ENCODE measurements at regions not wholly inside any gene's neighbourhood (a gene's known extent, or its start where the extent isn't known, plus 50 kb on each side); places are given as distances from the start of the nearest gene placed in this dataset.

DNA sequence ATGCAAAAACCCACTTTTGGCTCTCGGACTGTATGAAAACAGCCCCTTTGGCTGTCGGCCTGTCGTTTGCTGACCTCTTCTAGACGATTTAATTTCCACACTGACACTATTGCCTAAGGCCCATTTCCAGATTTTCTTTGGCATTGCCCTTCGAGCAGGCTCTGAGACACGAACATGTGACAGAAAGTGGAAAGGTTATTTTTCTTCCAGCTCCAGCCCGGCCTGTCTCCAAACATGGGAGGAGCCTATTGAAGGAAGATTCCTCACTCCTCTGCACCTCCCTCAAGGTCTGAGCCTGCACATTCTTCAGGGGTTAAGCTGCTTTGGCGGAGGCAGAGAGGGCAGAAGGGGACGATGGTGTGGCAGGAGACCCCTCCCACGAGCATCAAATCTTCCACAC lies 85.9 kb upstream of the FOXF1 start:
- CTCF ChIA-PET: no interaction called here
- intact Hi-C loops (cut with micrococcal nuclease; ENCODE audit: unreplicated experiment): no loop called here
- FAIRE-seq: no peak
- TF ChIP-seq SIN3A (IDR thresholded peaks at IDR 0.05; ENCODE audit: low read depth, low read length) (no peak), POLR2A (IDR thresholded peaks at IDR 0.05; ENCODE audit: low read depth, low read length) (no peak), NFYA (IDR thresholded peaks at IDR 0.05; ENCODE audit: borderline replicate concordance, low read depth, low read length) (no peak), CHD2 (IDR thresholded peaks at IDR 0.05; ENCODE audit: borderline replicate concordance, low read depth, low read length) (no peak), TARDBP (IDR thresholded peaks at IDR 0.05; ENCODE audit: borderline replicate concordance) (no peak), BCL3 (IDR thresholded peaks at IDR 0.05; ENCODE audit: borderline replicate concordance, insufficient read depth, low read depth, low read length, poor library complexity, severe bottlenecking) (no peak), BRCA1 (IDR thresholded peaks at IDR 0.05; ENCODE audit: low read depth, low read length) (no peak), ZNF592 (IDR thresholded peaks at IDR 0.05) (no peak), NR2C1 (IDR thresholded peaks at IDR 0.05) (no peak), RUNX3 (IDR thresholded peaks at IDR 0.05; ENCODE audit: low read length) (no peak), EZH2 (IDR thresholded peaks at IDR 0.05; ENCODE audit: borderline replicate concordance, control insufficient read depth, low read depth, low read length) (no peak), PAX8 (IDR thresholded peaks at IDR 0.05) (no peak), STAT3 (IDR thresholded peaks at IDR 0.05; ENCODE audit: low read depth, low read length) (no peak), RCOR1 (conservative IDR thresholded peaks at IDR 0.05; ENCODE audit: low read depth, low read length) (no peak), ZNF274 (IDR thresholded peaks at IDR 0.05; ENCODE audit: insufficient read depth, insufficient read length) (no peak)
- TF ChIP-seq, protein P1, sequence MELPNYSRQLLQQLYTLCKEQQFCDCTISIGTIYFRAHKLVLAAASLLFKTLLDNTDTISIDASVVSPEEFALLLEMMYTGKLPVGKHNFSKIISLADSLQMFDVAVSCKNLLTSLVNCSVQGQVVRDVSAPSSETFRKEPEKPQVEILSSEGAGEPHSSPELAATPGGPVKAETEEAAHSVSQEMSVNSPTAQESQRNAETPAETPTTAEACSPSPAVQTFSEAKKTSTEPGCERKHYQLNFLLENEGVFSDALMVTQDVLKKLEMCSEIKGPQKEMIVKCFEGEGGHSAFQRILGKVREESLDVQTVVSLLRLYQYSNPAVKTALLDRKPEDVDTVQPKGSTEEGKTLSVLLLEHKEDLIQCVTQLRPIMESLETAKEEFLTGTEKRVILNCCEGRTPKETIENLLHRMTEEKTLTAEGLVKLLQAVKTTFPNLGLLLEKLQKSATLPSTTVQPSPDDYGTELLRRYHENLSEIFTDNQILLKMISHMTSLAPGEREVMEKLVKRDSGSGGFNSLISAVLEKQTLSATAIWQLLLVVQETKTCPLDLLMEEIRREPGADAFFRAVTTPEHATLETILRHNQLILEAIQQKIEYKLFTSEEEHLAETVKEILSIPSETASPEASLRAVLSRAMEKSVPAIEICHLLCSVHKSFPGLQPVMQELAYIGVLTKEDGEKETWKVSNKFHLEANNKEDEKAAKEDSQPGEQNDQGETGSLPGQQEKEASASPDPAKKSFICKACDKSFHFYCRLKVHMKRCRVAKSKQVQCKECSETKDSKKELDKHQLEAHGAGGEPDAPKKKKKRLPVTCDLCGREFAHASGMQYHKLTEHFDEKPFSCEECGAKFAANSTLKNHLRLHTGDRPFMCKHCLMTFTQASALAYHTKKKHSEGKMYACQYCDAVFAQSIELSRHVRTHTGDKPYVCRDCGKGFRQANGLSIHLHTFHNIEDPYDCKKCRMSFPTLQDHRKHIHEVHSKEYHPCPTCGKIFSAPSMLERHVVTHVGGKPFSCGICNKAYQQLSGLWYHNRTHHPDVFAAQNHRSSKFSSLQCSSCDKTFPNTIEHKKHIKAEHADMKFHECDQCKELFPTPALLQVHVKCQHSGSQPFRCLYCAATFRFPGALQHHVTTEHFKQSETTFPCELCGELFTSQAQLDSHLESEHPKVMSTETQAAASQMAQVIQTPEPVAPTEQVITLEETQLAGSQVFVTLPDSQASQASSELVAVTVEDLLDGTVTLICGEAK (IDR thresholded peaks at IDR 0.05; ENCODE audit: borderline replicate concordance): no peak

More for the DNA sequence above, 85.9 kb upstream of the FOXF1 start:
- Histone ChIP-seq H2AFZ (ENCODE audit: control insufficient read depth, low read depth, low read length) (no peak overlapping the region), H3K4me1 (ENCODE audit: control insufficient read depth, insufficient read depth, low read length) (no peaks in the 10 kb centered on the region), H4K20me1 (ENCODE audit: control insufficient read depth, insufficient read depth) (no peaks in the 10 kb centered on the region), H3K79me2 (ENCODE audit: control insufficient read depth, insufficient read depth, low read length) (no peaks in the 10 kb centered on the region), H3K4me3 (no peak overlapping the region), H3K4me2 (ENCODE audit: control insufficient read depth, insufficient read depth) (no peak overlapping the region), H3K9ac (ENCODE audit: control insufficient read depth, insufficient read depth, low read length) (no peak overlapping the region), H3K36me3 (ENCODE audit: control insufficient read depth in 2 of 2, insufficient read depth in 2 of 2, low read length in 1 of 2) (no peaks in the 10 kb centered on the region), H3K27me3 (replicated peaks in 1 of 2; ENCODE audit: control insufficient read depth in 2 of 2, insufficient read depth in 2 of 2, low read length in 1 of 2) (no peaks in the 10 kb centered on the region; a peak in 1 of 4 replicates), H3K9me3 (replicated peaks; ENCODE audit: control insufficient read depth, insufficient read depth, low read length) (no peaks in the 10 kb centered on the region; the same call in 2 of the 3 replicates), H3K27ac (ENCODE audit: control insufficient read depth, insufficient read depth) (no peak overlapping the region)
- SMC1A ChIA-PET (ENCODE audit: uncharacterized antibody, unreplicated experiment): no interaction called here
- in situ Hi-C loops (cut with MboI): no loop called here
- POLR2A ChIA-PET: no interaction called here
- no peak for ATAC-seq
- RAD21 ChIA-PET (ENCODE audit: unreplicated experiment): no interaction called here
- WGBS (ENCODE audit: insufficient coverage, insufficient replicate concordance, low lambda C conversion rate, missing lambda C conversion rate): 10% methylated on average over 10 of the region's 10 CpGs
- BruUV-seq (replicated peaks): no TSS peak
- DNase-seq (ENCODE audit: low read depth, low spot score): no peak

Data from GM12878 (cell line).